Common myeloid progenitor, CD34-positive (primary cell): ENCODE measurements at regions not wholly inside any gene's neighbourhood (a gene's known extent, or its start where the extent isn't known, plus 50 kb on each side); places are given as distances from the start of the nearest gene placed in this dataset.

ENCODE experiments used
- CTCF ChIA-PET: fragments of 350-600 bp; sonication (Branson Sonifier 250); formaldehyde crosslinking; loops from one replicate; lab custom pipeline; 2021; ENCODE audit warnings: antibody characterized with exemption; lab: Charles Lee
- POLR2A ChIA-PET: fragments of 350-600 bp; sonication (Branson Sonifier 250); formaldehyde crosslinking; loops from one replicate; lab custom pipeline; 2021; ENCODE audit warnings: antibody characterized with exemption; lab: Charles Lee
- DNase-seq, 3 donors: peaks; one replicate each; pipeline versions ENCODE4 v3.0.0 to v3.0.0-alpha.2; 2013
- H3K27ac ChIP-seq, 2 experiments: 1 replicate in 1 of 2; 2 replicates in 1 of 2; pipeline ENCODE4 v1.7.0; 2013; ENCODE audit warnings: inconsistent platforms in 2 of 2, low read length in 2 of 2, mild to moderate bottlenecking in 2 of 2, low read depth in 1 of 2, moderate library complexity in 1 of 2; ENCODE audit not compliant: severe bottlenecking in 2 of 2, insufficient read depth in 1 of 2, poor library complexity in 1 of 2
- H3K27me3 ChIP-seq, 5 experiments: replicated peaks in 2 of 5; 1 replicate in 3 of 5; 2 replicates in 2 of 5; pipeline versions ENCODE4 v1.6.1 to v1.7.0; 2013; ENCODE audit warnings: low read length in 4 of 5, mild to moderate bottlenecking in 2 of 5, moderate library complexity in 2 of 5, inconsistent platforms in 1 of 5; ENCODE audit not compliant: insufficient read depth in 5 of 5, control insufficient read depth in 4 of 5
- H3K36me3 ChIP-seq, 4 experiments: 1 replicate in 2 of 4; 2 replicates in 2 of 4; pipeline versions ENCODE4 v1.6.1 to v1.7.0; 2013; ENCODE audit warnings: low read length in 3 of 4, control low read depth in 1 of 4, mild to moderate bottlenecking in 1 of 4; ENCODE audit not compliant: control insufficient read depth in 4 of 4, insufficient read depth in 4 of 4
- H3K4me1 ChIP-seq, 4 experiments: 1 replicate in 3 of 4; 2 replicates in 1 of 4; pipeline versions ENCODE4 v1.6.1 to v1.7.1; 2013; ENCODE audit warnings: low read length in 3 of 4, mild to moderate bottlenecking in 3 of 4, control low read depth in 1 of 4, inconsistent platforms in 1 of 4, moderate library complexity in 1 of 4; ENCODE audit not compliant: control insufficient read depth in 4 of 4, insufficient read depth in 4 of 4; ENCODE audit errors: control extremely low read depth in 1 of 4
- H3K4me3 ChIP-seq, 7 experiments: 1 replicate in 4 of 7; 2 replicates in 3 of 7; pipeline versions ENCODE4 v1.5.1 to v1.7.0; 2013; ENCODE audit warnings: mild to moderate bottlenecking in 7 of 7, low read length in 6 of 7, moderate library complexity in 6 of 7, inconsistent platforms in 2 of 7, low read depth in 2 of 7, control low read depth in 1 of 7; ENCODE audit not compliant: insufficient read depth in 4 of 7, control insufficient read depth in 1 of 7; ENCODE audit errors: extremely low read depth in 1 of 7
- H3K9me3 ChIP-seq, 5 experiments: 1 replicate in 4 of 5; 2 replicates in 1 of 5; pipeline versions ENCODE4 v1.6.1 to v1.7.1; 2013; ENCODE audit warnings: low read length in 4 of 5, mild to moderate bottlenecking in 2 of 5, inconsistent platforms in 1 of 5, low read depth in 1 of 5, moderate library complexity in 1 of 5; ENCODE audit not compliant: control insufficient read depth in 4 of 5, insufficient read depth in 2 of 5; ENCODE audit errors: control extremely low read depth in 1 of 5
- WGBS: methylation state at CpG from one replicate; pipeline ENCODE4 v1.1.5; 2013; ENCODE audit not compliant: insufficient coverage; 5-methylcytosine and 5-hydroxymethylcytosine counted together

- CTCF ChIA-PET = no interaction called here
- POLR2A ChIA-PET = no interaction called here
- Histone ChIP-seq H3K27ac (no peak overlapping the region), H3K4me3 (no peak overlapping the region), H3K36me3 (no peaks in the 10 kb centered on the region), H3K9me3 (no peaks in the 10 kb centered on the region), H3K27me3 (no peaks in the 10 kb centered on the region), H3K4me1 (no peaks in the 10 kb centered on the region)
- WGBS = 81% methylated on average over 3 of the region's 6 CpGs
- no peak for DNase-seq
These were observed 594.2 kb upstream of the NRG3 start for GRCh38 chr10:81280497-81281479.

GRCh38 chr10:81288544-81288943 lies 586.5 kb upstream of the NRG3 start:
- no peak overlapping the region for H3K27ac ChIP-seq
- no peak overlapping the region for H3K4me3 ChIP-seq
- no peaks in the 10 kb centered on the region for H3K36me3 ChIP-seq
- no peaks in the 10 kb centered on the region for H3K4me1 ChIP-seq
- ChIA-PET CTCF (no interaction called here), POLR2A (no interaction called here)
- H3K9me3 ChIP-seq = no peaks in the 10 kb centered on the region
- no peak for DNase-seq
- H3K27me3 ChIP-seq = no peaks in the 10 kb centered on the region

GRCh38 chr10:81297292-81297691 lies 577.7 kb upstream of the NRG3 start:
- no peak for DNase-seq
- WGBS = no CpG with 5 or more reads among the region's 4 CpGs
- Histone ChIP-seq H3K4me1 (no peaks in the 10 kb centered on the region), H3K36me3 (no peaks in the 10 kb centered on the region), H3K27me3 (no peaks in the 10 kb centered on the region), H3K4me3 (no peak overlapping the region), H3K9me3 (peaks cover 0 to 1% (median 0%) of the 10 kb centered on the region in 5 experiments), H3K27ac (no peak overlapping the region)
- ChIA-PET CTCF (no interaction called here), POLR2A (no interaction called here)

- Histone ChIP-seq H3K9me3 (peaks cover 0 to 1% (median 0%) of the 10 kb centered on the region in 5 experiments), H3K27me3 (no peaks in the 10 kb centered on the region), H3K27ac (no peak overlapping the region), H3K4me3 (no peak overlapping the region), H3K4me1 (no peaks in the 10 kb centered on the region), H3K36me3 (no peaks in the 10 kb centered on the region)
- CTCF ChIA-PET = no interaction called here
- WGBS = no CpG with 5 or more reads among the region's 1 CpG
- no peak for DNase-seq
- POLR2A ChIA-PET = no interaction called here
These were observed 571.3 kb upstream of the NRG3 start for GRCh38 chr10:81303656-81304055.

- no peak for DNase-seq
- Histone ChIP-seq H3K4me3 (no peak overlapping the region), H3K9me3 (no peaks in the 10 kb centered on the region), H3K27ac (no peak overlapping the region), H3K27me3 (no peaks in the 10 kb centered on the region), H3K4me1 (no peaks in the 10 kb centered on the region), H3K36me3 (no peaks in the 10 kb centered on the region)
- ChIA-PET CTCF (no interaction called here), POLR2A (no interaction called here)
- WGBS = 88% methylated on average over 3 of the region's 4 CpGs
These were observed 567.8 kb upstream of the NRG3 start for GRCh38 chr10:81306971-81307782.

- CTCF ChIA-PET = no interaction called here
These were observed 565.9 kb upstream of the NRG3 start for GRCh38 chr10:81309041-81309552.

GRCh38 chr10:81314471-81314870 lies 560.5 kb upstream of the NRG3 start:
- Histone ChIP-seq H3K4me1 (no peaks in the 10 kb centered on the region), H3K9me3 (no peaks in the 10 kb centered on the region), H3K27me3 (no peaks in the 10 kb centered on the region), H3K27ac (no peak overlapping the region), H3K36me3 (no peaks in the 10 kb centered on the region), H3K4me3 (no peak overlapping the region)
- WGBS = 100% methylated on average over 1 of the region's 2 CpGs
- ChIA-PET POLR2A (no interaction called here), CTCF (no interaction called here)
- DNase-seq = no peak

More at GRCh38 chr10:81309041-81309552, 565.9 kb upstream of the NRG3 start:
- no peaks in the 10 kb centered on the region for H3K4me1 ChIP-seq
- POLR2A ChIA-PET = no interaction called here
- H3K27ac ChIP-seq = no peak overlapping the region
- H3K9me3 ChIP-seq = no peaks in the 10 kb centered on the region
- H3K27me3 ChIP-seq = no peaks in the 10 kb centered on the region
- no peak overlapping the region for H3K4me3 ChIP-seq
- WGBS = 97% methylated on average over 26 of the region's 38 CpGs
- no peak for DNase-seq
- H3K36me3 ChIP-seq = no peaks in the 10 kb centered on the region
